Esophagus squamous epithelium (tissue), 5 donors: ENCODE measurements at regions not wholly inside any gene's neighbourhood (a gene's known extent, or its start where the extent isn't known, plus 50 kb on each side); places are given as distances from the start of the nearest gene placed in this dataset.

ENCODE experiments used
- DNase-seq: peaks from one replicate; lab custom pipeline; 2025; lab: John Stamatoyannopoulos, UW
- H3K27ac ChIP-seq, 4 donors: fragments of 200-600 bp; sonication (generic); one replicate each; pipeline ENCODE4 v1.5.1; 2016 to 2019; ENCODE audit warnings: mild to moderate bottlenecking in 1 of 4
- H3K27me3 ChIP-seq, 4 donors: fragments of 200-600 bp; sonication (generic); 1 replicate in 3 of 4; 2 replicates in 1 of 4; pipeline versions ENCODE4 v1.5.1 to v1.6.0; 2017 to 2021; ENCODE audit warnings: antibody characterized with exemption in 1 of 4
- H3K36me3 ChIP-seq, 3 donors: fragments of 200-600 bp; sonication (generic); one replicate each; pipeline ENCODE4 v1.5.1; 2016 to 2019
- H3K4me1 ChIP-seq, 3 donors: fragments of 200-600 bp; sonication (generic); one replicate each; pipeline ENCODE4 v1.5.1; 2017 to 2019
- H3K4me3 ChIP-seq, 4 donors: fragments of 200-600 bp; sonication (generic); 1 replicate in 3 of 4; 2 replicates in 1 of 4; pipeline ENCODE4 v1.5.1; 2016 to 2019; ENCODE audit warnings: mild to moderate bottlenecking in 2 of 4, moderate library complexity in 1 of 4
- H3K9me3 ChIP-seq, 3 donors: fragments of 200-600 bp; sonication (generic); one replicate each; pipeline ENCODE4 v1.5.1; 2016 to 2019
- CTCF ChIP-seq, 6 experiments: fragments of 450-650 bp in 4 of 6; fragments of 200-600 bp in 2 of 6; sonication (generic) in 2 of 6; IDR thresholded peaks; one replicate each; pipeline ENCODE4 v1.5.1; 2016 to 2019; ENCODE audit warnings: antibody characterized with exemption in 6 of 6, mild to moderate bottlenecking in 4 of 6, moderate library complexity in 4 of 6
- POLR2A ChIP-seq, 4 donors: fragments of 450-650 bp; IDR thresholded peaks; one replicate each; pipeline ENCODE4 v1.6.1; 2017; ENCODE audit warnings: antibody characterized with exemption in 4 of 4, mild to moderate bottlenecking in 4 of 4, moderate library complexity in 3 of 4
- WGBS, 2 donors: methylation state at CpG; one replicate each; pipeline ENCODE4 v1.1.5; 2018; 5-methylcytosine and 5-hydroxymethylcytosine counted together
- intact Hi-C: fragments of 100-400 bp; cut with DNase I; formaldehyde crosslinking; loops from one replicate; pipeline ENCODE4 v1.15.0; 2022
- donor health status: DM: yes; HTN: yes; CAD: no.

GRCh38 chr1:102084771-102085535, 88.2 kb upstream of the OLFM3 start:
- no peak for DNase-seq
- Histone ChIP-seq H3K9me3 (peaks cover 0 to 5% (median 0%) of the 10 kb centered on the region in 3 donors), H3K36me3 (no peaks in the 10 kb centered on the region), H3K4me3 (no peak overlapping the region), H3K27ac (no peak overlapping the region), H3K4me1 (no peaks in the 10 kb centered on the region), H3K27me3 (no peaks in the 10 kb centered on the region)
- TF ChIP-seq POLR2A (IDR thresholded peaks at IDR 0.05) (no peak), CTCF (IDR thresholded peaks at IDR 0.05) (no peak)
- intact Hi-C loops, result no loop called here
- 70 to 88% methylated on average over 1 of the region's 1 CpG for WGBS, 2 donors

GRCh38 chr1:102083192-102083591, 86.5 kb upstream of the OLFM3 start:
- no peak for TF ChIP-seq POLR2A (IDR thresholded peaks at IDR 0.05)
- TF ChIP-seq CTCF (IDR thresholded peaks at IDR 0.05), result no peak
- H3K27ac ChIP-seq, result no peak overlapping the region
- no peaks in the 10 kb centered on the region for H3K36me3 ChIP-seq
- no peak for DNase-seq
- intact Hi-C loops, result no loop called here
- H3K9me3 ChIP-seq, result peaks cover 0 to 2% (median 0%) of the 10 kb centered on the region in 3 donors
- 57 to 69% methylated on average over 2 to 3 of the region's 3 CpGs for WGBS, 2 donors
- no peaks in the 10 kb centered on the region for H3K4me1 ChIP-seq
- no peak overlapping the region for H3K4me3 ChIP-seq
- H3K27me3 ChIP-seq, result no peaks in the 10 kb centered on the region

- H3K27ac ChIP-seq, result no peak overlapping the region
- H3K4me1 ChIP-seq, result no peaks in the 10 kb centered on the region
- no peaks in the 10 kb centered on the region for H3K36me3 ChIP-seq
- no peak overlapping the region for H3K4me3 ChIP-seq
- intact Hi-C loops, result no loop called here
- no peaks in the 10 kb centered on the region for H3K9me3 ChIP-seq
- H3K27me3 ChIP-seq, result no peaks in the 10 kb centered on the region
- no peak for DNase-seq
- TF ChIP-seq POLR2A (IDR thresholded peaks at IDR 0.05) (no peak), CTCF (IDR thresholded peaks at IDR 0.05) (no peak)
These were observed 78.1 kb upstream of the OLFM3 start for GRCh38 chr1:102074874-102075273.

GRCh38 chr1:102071451-102071850, 74.7 kb upstream of the OLFM3 start:
- TF ChIP-seq CTCF (IDR thresholded peaks at IDR 0.05) (no peak), POLR2A (IDR thresholded peaks at IDR 0.05) (no peak)
- DNase-seq, result no peak
- Histone ChIP-seq H3K4me1 (no peaks in the 10 kb centered on the region), H3K27ac (no peak overlapping the region), H3K4me3 (no peak overlapping the region), H3K9me3 (no peaks in the 10 kb centered on the region), H3K27me3 (no peaks in the 10 kb centered on the region), H3K36me3 (no peaks in the 10 kb centered on the region)
- intact Hi-C loops, result no loop called here

- Histone ChIP-seq H3K36me3 (no peaks in the 10 kb centered on the region), H3K27me3 (no peaks in the 10 kb centered on the region), H3K4me3 (no peak overlapping the region), H3K9me3 (no peaks in the 10 kb centered on the region), H3K4me1 (no peaks in the 10 kb centered on the region), H3K27ac (no peak overlapping the region)
- DNase-seq, result no peak
- TF ChIP-seq POLR2A (IDR thresholded peaks at IDR 0.05), result no peak
- TF ChIP-seq CTCF (IDR thresholded peaks at IDR 0.05), result no peak
- 33 to 40% methylated on average over 1 of the region's 1 CpG for WGBS, 2 donors
- intact Hi-C loops, result no loop called here
These were observed 53.8 kb upstream of the OLFM3 start for GRCh38 chr1:102050556-102050955.
